OCI-LY3 (cell line): ENCODE measurements at regions not wholly inside any gene's neighbourhood (a gene's known extent, or its start where the extent isn't known, plus 50 kb on each side); places are given as distances from the start of the nearest gene placed in this dataset.

Source experiments
- H2AFZ ChIP-seq: fragments of 200-600, 300-600 bp; shearing (Covaris generic); 2 replicates; pipeline ENCODE4 v1.6.0; 2014; ENCODE audit warnings: antibody characterized with exemption, low read depth, low read length
- H3K27ac ChIP-seq: fragments of 200-600, 300-600 bp; sonication (generic); 2 replicates; pipeline ENCODE4 v1.5.1; 2014; ENCODE audit warnings: mild to moderate bottlenecking, low read length, moderate library complexity, mixed read lengths
- H3K27me3 ChIP-seq: fragments of 200-600, 300-600 bp; sonication (generic); 2 replicates; pipeline ENCODE4 v1.6.1; 2014; ENCODE audit warnings: low read depth, low read length, mixed read lengths
- H3K36me3 ChIP-seq: fragments of 200-600, 300-600 bp; sonication (generic); replicated peaks from 2 replicates; pipeline ENCODE3; 2014; ENCODE audit warnings: low read depth, low read length, mixed read lengths
- H3K4me1 ChIP-seq: fragments of 300-600, 200-600 bp; sonication (generic); 2 replicates; pipeline ENCODE4 v1.6.1; 2014; ENCODE audit warnings: low read length, mixed read lengths
- H3K4me2 ChIP-seq: fragments of 200-600, 300-600 bp; sonication (generic); 2 replicates; pipeline ENCODE4 v1.6.1; 2014; ENCODE audit warnings: low read length, mixed read lengths
- H3K4me3 ChIP-seq: fragments of 300-600, 200-600 bp; sonication (generic); 2 replicates; pipeline ENCODE4 v1.5.1; 2014; ENCODE audit warnings: antibody characterized with exemption, mild to moderate bottlenecking, low read length, moderate library complexity
- H3K79me2 ChIP-seq: fragments of 300-600, 200-600 bp; shearing (Covaris generic); 2 replicates; pipeline ENCODE4 v1.6.1; 2014; ENCODE audit warnings: mild to moderate bottlenecking, low read length, mixed read lengths
- H3K9ac ChIP-seq: fragments of 300-600, 200-600 bp; shearing (Covaris generic); 2 replicates; pipeline ENCODE4 v1.6.0; 2014; ENCODE audit warnings: mild to moderate bottlenecking, low read length, moderate library complexity
- H3K9me3 ChIP-seq: fragments of 200-600, 300-600 bp; shearing (Covaris generic); 2 replicates; pipeline ENCODE4 v1.6.1; 2014; ENCODE audit warnings: low read length, mixed read lengths; ENCODE audit not compliant: insufficient read depth
- H4K20me1 ChIP-seq: fragments of 200-600, 300-600 bp; sonication (generic); 2 replicates; pipeline ENCODE4 v1.6.1; 2016; ENCODE audit warnings: low read length, mixed read lengths; ENCODE audit not compliant: insufficient read depth
- CTCF ChIP-seq: fragments of 200-600, 300-600 bp; sonication (generic); IDR thresholded peaks from 2 replicates; pipeline ENCODE4 v1.5.1; 2014; ENCODE audit warnings: antibody characterized with exemption, low read length, low read depth
- EZH2phosphoT487 ChIP-seq: fragments of 200-600 bp; shearing (Covaris generic); IDR thresholded peaks from 2 replicates; pipeline ENCODE4 v1.6.1; 2018; ENCODE audit warnings: antibody characterized with exemption, mixed run types, low read depth

- H4K20me1 ChIP-seq, result no peaks in the 10 kb centered on the region
- no peak overlapping the region for H3K4me3 ChIP-seq
- H3K79me2 ChIP-seq, result no peaks in the 10 kb centered on the region
- H3K4me2 ChIP-seq, result no peak overlapping the region
- H3K9me3 ChIP-seq, result no peaks in the 10 kb centered on the region
- TF ChIP-seq CTCF, result peak; percentile 77
- TF ChIP-seq EZH2phosphoT487, result no peak
- H3K27ac ChIP-seq, result no peak overlapping the region
- no peak overlapping the region for H2AFZ ChIP-seq
- H3K36me3 ChIP-seq, result no peaks in the 10 kb centered on the region
- peaks cover 6% of the 10 kb centered on the region; the same call in 1 of the 2 replicates for H3K4me1 ChIP-seq
- no peak overlapping the region for H3K9ac ChIP-seq
- H3K27me3 ChIP-seq, result no peaks in the 10 kb centered on the region
Measured at GRCh38 chr1:111030590-111030989, 66.9 kb upstream of the LRIF1 start.

GRCh38 chr1:111025109-111025508 is 61.4 kb upstream of the LRIF1 start:
- Histone ChIP-seq H3K27me3 (no peaks in the 10 kb centered on the region), H3K9me3 (no peaks in the 10 kb centered on the region), H3K4me3 (no peak overlapping the region), H3K9ac (no peak overlapping the region), H3K4me2 (no peak overlapping the region), H3K36me3 (no peaks in the 10 kb centered on the region), H4K20me1 (no peaks in the 10 kb centered on the region), H3K27ac (no peak overlapping the region), H2AFZ (no peak overlapping the region), H3K79me2 (no peaks in the 10 kb centered on the region), H3K4me1 (no peaks in the 10 kb centered on the region)
- no peak for TF ChIP-seq CTCF
- TF ChIP-seq EZH2phosphoT487, result no peak

GRCh38 chr1:111015222-111015621 is 51.5 kb upstream of the LRIF1 start:
- no peak overlapping the region for H3K27ac ChIP-seq
- no peaks in the 10 kb centered on the region for H3K79me2 ChIP-seq
- H3K9ac ChIP-seq, result no peak overlapping the region
- no peaks in the 10 kb centered on the region for H3K27me3 ChIP-seq
- no peaks in the 10 kb centered on the region for H4K20me1 ChIP-seq
- no peaks in the 10 kb centered on the region for H3K4me1 ChIP-seq
- H2AFZ ChIP-seq, result no peak overlapping the region
- H3K4me2 ChIP-seq, result no peak overlapping the region
- no peaks in the 10 kb centered on the region for H3K9me3 ChIP-seq
- TF ChIP-seq EZH2phosphoT487, result no peak
- peak; percentile 19; the same call in 1 of the 2 replicates for TF ChIP-seq CTCF
- H3K36me3 ChIP-seq, result no peaks in the 10 kb centered on the region
- no peak overlapping the region for H3K4me3 ChIP-seq
